Fibroblast of upper back skin (primary cell): ENCODE measurements at regions not wholly inside any gene's neighbourhood (a gene's known extent, or its start where the extent isn't known, plus 50 kb on each side); places are given as distances from the start of the nearest gene placed in this dataset.

ENCODE experiments used
- DNase-seq: peaks from one replicate; pipeline ENCODE4 v3.0.0-alpha.2; 2013

DNA sequence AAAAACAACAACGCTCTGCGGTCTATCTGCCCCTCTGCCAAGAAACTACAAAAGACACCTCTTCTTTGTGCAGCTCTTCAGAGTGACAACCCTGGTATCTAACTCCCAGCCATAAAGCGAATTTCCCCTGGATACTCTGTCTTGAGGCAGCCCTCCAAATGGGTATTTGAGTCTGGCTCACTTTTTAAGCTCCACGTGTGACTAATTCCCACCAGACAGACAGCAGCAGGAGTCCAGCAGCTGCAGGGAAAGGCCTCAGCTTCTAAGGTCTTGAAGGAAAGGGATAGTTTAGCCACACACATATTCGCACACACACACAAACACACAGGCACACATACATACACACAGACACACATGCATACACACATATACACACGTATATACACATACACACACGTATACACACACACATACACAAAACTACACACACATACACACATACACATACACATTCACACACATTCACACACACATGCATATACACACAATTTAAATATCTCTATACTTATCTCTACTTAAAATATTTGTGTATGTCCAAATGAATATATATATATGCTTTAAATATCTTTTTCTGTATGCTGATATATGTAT is 188.8 kb downstream of the TSHZ3 start:
- peak; percentile 72 for DNase-seq

DNA sequence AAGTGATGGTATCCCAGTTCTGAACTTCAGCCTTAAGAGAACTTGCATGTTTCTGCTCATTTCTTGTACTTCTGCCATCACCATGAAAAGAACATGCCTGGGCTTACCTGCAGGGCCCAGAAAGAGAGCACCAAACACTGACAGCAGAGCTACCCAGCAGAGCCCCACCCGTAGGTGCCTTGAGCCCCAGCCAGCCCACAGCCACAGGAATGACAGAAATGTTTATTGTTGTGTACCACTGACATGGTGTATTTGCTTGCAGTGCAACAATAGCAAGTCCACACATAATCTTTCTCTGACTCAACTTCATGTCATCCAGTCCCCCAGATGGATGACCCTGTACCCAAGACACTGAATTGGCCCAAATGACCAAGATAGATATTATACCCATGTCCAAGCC is 195.2 kb downstream of the TSHZ3 start:
- no peak for DNase-seq

DNA sequence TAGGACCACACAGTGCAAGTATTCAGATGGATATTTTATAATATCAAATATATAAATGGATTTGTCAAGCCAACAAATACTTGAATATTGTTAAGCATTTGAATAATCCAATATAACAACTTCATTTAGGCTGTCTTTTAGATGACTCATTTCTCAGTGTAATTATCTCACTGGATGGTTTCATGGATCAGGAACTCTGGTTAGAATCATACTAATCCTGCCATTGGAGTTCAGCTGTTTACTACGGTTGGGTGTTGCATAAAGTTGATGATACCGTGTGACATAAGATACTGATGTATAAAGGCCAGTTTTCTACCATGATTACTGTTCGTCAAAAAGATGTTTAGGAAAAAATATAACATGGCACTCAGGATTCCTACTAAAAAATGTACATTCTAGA is 196.3 kb downstream of the TSHZ3 start:
- no peak for DNase-seq

DNA sequence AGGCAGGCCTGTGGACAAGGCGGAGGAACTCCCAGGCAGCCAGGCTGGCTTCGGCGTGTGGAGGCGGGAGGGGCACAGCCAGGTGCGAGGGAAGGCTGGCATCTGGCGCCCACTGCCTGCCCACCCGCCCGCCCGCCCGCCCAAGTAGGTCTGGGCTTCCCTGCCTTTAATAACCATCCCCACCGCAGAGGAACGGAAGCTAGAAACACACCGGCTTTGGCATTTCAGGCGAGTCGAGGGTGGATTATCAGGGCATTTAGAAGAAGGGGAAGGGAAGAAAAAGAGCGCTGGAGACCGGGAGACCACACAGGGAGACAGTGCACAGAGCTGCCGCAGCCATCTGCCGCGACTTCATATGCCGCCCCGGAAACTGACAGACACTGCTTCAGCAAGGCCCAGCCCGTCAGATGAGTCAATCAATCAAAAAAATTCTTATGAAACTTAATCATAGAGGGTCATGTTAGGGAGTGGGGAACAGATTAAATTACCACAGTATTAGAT is 199.7 kb downstream of the TSHZ3 start:
- peak; percentile 77 for DNase-seq

DNA sequence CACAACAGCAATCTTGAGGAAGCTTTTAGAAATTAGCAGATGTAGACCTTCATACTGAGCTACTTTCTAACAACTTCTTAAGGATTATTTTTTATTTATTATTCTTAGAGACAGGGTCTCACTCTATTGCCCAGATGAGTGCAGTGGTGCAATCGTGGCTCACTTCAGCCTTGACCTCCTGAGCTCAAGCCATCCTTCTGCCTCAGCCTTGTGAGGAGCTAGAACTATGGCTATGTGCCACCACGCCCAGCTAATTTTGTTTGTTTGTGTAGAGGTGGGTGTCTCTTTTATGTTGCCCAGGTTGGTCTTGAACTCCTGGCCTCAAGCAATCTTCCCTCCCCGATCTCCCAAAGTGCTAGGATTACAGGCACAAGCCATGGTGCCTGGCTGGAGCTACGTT is 200.6 kb downstream of the TSHZ3 start:
- DNase-seq: no peak

DNA sequence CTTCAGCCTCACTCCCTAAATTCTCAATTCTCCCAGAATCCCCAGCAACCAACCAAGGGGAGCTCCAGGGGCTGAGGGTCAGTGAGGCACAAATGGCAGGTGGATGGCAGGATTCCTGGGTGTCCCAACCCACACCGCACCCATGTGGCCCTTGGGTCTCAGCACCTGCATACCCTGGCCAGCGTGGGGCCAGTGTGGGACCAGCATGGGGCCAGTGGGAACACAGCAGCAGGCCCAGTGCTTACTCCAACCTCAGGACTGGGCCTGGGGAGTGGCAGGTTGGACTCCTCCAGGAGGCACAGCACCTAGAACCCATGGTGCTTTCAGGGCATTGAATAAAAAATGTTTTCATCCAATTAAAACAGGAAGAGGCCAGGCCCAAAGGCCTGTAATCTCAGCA is 202.0 kb downstream of the TSHZ3 start:
- DNase-seq: no peak

DNA sequence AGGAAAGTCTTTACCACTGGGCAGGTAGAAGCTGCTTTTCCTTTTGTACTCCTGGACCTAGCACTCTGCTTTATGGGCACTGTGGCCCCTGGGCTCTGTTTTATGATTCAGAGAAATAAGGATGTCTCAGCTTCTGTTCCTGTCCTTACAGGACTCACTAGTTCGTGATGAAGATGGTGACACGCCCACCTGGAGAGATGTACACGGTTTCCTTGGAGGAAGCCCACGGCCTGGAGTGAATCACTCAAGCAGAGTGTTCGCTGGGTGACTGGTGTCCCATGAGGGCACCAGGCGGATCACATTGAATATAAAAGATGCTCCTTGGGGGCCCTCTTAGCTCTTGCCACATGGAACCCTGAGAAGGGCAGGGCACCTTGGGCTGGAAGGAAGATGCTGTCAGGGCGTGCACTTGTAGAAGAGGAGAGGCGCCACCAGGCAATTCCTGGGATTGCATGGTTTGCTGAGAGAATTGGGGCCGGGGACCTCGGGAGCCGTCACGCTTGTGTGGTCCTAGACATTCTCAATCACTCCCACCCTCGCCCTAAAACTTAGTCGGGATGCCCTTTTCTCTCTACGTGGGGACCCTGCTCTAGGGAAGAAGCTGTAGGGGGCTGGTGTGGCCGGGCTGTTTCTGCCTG is 202.6 kb downstream of the TSHZ3 start:
- no peak for DNase-seq

DNA sequence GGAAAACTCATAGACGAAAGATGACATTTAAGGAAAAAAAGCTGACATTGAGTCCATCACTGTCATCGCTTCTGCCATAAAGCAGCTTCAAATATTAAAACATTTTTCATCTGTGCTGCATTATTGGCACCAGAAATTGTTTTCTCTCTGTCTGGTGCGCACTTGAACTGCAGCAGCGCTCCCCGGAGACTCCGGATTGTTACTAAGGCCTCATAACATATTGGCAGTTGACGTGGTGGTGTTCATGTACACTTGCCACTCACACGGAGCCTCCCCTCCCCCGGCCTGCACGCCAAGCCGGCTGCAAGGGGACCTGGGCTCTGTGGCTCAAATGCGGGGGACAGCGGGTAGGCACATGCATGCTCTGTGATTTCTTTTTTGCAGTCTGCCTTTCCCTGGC is 203.2 kb downstream of the TSHZ3 start:
- peak; percentile 46 for DNase-seq

DNA sequence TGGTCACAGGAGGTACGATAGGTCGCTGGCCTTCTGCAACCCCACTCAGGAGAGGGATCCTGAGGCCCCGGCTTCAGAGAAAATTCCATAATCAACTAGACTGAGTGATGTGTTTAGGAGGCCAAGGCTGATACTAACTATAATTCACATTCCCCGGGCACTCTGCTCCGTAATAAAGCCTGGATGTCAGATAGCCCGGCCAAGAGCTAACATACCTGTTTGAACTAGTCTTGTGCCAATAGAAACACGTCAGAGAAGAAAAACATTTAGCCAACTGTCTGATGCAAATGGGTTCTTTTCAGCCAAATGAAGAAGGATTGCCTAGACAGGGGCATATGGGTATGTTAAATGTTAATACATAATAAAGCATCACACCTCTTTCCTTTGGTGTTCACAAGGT is 204.2 kb downstream of the TSHZ3 start:
- DNase-seq: no peak

DNA sequence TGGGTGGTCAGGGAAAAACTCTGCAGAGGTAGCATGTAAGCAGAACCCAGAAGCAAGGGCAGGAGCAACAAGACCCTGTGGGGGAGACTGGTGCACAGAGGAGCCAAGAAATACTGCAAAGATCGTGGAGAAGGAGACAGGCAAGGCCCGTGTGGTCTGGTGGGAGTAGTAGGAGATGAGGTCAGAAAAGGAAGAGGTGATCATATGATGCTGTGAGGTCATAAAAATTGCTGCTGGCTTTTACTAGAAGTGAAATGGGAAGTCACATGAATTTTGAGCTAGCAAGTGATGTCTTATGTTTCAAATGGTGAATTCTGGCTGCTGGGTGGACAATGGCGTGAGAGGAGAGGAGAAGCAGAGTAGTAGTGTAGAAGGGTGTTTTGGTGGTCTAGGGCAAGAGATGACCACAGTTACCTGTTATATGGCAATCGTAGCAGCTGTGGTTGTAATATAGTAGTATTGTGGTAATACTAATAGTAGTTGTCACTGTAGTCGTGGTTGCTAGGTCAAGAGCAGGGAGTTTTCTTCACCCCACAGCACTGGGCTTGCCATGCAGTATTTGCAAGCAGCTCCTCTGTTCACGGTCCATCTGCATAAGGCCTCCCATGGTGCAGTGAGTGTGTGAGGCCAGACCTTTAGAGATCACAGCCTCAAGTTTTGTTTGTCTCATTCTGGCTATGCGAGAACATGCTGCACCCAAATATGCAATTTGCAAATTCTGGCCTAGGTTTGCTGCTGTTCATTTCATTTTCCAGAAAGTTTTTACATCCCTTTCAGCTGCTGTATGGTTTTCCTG is 205.0 kb downstream of the TSHZ3 start:
- no peak for DNase-seq

DNA sequence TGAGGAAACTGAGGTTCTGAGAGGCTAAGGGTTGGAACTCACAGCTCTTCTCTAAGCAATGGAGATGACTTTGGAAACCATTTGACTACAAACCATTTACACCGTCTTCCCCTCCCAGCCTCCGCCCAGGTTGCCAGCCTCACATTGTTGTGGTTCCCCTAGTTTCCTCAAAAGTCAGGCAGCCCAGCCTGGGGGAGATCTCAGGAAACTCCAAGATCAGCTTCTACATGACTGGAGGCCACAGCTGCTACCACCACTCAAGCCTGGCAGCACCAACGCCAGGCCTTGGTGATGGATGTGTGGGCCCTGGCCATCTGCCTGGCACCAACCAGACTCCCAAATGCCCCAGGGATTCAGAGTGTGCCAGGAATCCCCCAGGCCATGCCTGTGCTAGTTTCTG is 207.9 kb downstream of the TSHZ3 start:
- no peak for DNase-seq

DNA sequence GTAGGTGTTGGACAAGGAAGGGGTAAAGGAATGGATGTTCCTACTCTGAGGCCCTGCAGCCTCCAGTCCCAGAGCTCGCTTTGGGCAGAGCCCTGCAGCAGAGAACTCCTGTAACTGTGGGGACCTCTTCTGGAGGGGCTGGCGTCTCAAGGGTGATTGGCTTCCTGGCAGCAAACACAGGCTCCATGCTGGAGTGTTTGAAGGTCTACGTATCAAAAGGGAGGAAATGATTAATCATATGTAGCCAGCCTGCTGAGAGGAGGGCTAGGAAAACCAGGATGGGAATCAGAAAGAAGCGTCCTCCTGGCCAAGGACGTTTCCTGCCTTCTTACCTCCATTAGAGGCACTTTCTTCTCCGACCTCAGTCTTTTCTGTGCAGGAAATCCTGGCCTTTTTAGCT is 208.5 kb downstream of the TSHZ3 start:
- peak; percentile 87 for DNase-seq

DNA sequence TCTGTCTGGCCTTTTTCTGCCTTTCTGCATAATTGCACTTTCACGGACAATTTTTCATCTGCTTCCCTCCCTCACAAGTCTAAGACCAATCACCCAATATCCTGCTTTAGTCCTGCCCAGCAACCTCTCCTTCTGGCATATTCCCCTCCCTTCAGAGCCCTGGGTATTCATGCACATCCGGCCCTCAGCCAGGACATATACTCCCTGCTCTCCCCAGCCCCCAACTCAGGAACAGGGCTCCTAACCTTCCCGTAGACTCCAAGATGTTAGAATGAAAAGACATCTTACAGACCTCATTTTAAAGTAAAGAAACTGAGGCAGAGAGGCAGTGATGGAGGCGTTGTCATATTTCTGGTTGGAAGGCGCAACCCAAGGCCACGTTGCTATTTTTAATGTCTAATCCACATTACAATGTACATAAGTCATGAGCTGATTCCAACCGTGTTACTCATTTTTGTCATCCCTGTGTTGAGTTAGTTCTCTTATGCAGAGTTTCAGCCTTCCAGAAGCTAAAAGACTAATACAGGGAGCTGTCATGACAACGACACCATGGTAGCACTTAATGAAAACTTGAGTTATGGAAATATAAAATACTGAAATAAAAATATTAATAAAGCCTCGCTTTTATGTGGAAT is 209.2 kb downstream of the TSHZ3 start:
- DNase-seq: peak; percentile 91

DNA sequence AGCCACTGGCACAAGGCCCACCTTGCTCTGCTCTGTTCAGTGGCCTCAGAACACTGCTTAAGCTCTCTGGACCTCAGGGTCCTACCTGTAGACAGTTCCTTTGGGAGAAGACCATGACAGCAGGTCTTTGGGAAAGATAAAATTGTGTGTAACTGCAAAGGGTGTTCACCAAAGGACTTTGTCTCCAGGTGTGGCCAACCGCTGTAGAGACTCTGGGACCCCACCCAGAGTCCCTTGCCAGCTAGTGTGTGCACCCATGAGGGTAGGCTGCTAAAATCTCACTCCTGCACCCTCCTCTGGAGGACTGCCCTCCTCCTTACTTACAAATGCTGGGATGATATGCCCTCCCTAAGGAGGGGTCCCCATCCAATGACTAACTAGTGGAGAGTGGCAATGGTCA is 211.2 kb downstream of the TSHZ3 start:
- no peak for DNase-seq

DNA sequence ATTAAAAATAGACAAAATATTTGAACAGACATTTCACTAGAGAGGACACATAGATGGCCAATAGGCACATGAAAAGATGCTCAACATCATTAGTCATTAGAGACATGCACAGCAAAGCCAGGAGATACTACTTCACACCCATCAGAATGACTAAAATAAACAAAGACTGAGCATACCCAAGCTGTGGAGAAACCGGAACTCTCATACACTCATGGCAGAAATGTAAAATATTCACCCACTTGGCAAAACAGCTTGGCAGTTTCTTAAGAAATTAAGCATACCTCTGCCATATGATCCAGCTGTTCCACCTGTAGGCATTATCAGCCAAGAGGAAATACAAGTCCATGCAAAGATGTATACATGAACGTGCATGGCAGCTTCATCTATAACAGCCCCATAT is 213.4 kb downstream of the TSHZ3 start:
- DNase-seq: no peak

DNA sequence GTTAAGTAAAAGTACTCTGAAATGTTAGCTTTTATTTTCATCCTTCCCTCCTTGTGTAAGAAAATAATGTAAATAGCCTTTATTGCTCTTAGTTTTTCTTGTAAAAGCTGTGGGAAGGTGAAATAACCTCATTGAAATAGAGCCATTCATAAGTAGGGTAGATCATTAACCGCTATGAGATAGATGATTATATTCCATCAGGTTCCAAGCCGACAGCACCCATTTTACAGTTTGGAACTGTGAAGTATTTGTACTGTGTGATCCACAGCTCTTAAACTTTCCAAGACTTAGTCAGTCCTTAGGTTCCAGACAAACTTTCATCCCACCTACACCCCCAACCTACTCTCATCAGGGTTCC is 216.5 kb downstream of the TSHZ3 start:
- no peak for DNase-seq

DNA sequence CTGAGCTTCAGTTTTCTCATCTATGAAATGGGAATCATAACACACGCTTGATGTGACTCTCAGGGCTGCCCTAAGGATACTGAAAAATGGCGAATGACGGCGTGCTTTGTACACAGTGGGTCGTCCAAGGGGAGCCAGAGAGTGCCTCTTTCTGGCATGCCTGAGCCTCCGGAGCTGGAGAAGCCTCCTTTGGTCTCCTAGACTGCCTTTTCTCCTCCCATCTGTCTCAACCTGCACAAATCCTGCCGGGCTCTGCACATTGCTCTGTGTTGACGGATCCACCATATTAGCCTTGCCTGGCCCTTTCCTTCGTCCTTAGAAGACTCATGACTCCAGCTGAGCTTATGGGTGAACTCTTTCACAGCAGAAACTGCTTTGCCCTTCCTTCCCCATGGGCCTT is 220.9 kb downstream of the TSHZ3 start:
- DNase-seq: no peak

DNA sequence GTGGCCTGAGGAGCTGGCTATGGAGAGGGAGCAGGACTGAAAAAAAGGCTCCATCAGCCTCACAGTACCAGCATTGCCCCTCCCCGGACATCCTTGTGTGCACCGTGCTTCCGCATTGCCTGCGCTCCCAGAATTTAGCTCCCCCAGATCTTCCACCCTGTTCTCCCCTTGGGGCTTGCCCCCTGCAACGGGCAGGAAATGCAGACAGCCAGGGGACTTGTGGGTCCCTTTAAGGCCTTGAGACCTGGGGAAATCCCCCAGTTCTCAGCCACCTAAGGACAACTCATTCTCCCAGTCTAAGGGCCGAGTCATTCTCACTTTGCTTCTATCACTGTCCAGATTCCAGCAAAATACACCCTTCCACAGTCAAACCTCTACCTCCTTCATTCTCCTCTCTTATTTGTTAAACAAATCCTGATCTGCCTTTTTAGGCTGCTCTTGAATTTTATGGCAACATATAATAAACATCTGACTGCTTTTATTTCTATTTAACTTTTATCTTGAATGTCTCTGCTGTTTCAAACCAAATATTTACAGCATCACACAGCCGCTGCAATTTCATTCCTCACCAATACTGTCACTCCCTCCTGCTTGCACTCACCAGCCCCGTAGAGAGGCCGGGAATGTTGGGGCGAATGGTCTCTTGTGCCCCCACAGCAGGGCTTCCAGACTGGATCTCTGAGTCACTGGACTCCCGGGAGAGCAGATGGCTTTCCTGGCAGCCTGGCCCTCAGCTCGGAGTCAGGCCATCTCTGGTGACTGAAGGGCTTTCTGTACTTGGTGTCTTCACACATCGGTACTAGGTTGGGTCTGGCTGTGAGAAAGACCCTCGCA is 221.9 kb downstream of the TSHZ3 start:
- peak; percentile 97 for DNase-seq

DNA sequence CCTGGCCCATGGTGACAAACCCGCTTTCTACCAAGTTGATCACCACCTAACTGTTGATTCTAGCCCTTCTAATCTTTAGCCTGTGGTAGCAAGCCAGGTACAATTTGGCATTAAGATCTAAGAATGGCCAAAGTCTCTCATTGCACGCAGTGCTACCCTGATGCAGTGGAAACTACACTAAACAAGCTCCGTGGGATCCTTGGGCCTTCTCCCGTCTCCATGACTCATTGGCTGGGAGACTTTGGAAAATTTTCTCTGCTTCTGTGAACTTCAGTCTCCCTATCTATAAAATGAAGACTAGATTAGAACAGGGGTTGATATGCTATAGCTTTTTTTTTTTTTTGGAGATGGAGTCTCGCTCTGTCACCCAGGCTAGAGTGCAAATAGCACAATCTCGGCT is 223.0 kb downstream of the TSHZ3 start:
- no peak for DNase-seq

DNA sequence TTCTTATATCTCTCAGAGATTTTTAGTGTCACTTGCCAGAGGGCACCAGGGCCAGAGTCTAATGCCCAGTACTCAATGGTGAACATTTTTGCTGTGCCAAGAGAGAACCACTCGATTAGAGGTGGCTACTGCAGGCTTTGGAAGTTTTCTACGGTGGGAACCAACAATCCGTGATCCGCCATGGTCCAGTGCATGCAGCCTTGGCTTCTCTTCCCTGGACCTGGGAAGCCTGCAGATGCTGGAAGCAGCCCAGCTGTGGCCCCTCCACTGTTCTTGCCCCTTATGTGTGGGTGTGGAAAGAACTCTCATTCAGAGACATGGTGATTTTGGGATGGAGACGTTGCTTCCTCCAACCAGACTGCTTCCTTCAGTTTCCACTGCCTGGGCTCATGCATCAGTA is 224.2 kb downstream of the TSHZ3 start:
- no peak for DNase-seq

DNA sequence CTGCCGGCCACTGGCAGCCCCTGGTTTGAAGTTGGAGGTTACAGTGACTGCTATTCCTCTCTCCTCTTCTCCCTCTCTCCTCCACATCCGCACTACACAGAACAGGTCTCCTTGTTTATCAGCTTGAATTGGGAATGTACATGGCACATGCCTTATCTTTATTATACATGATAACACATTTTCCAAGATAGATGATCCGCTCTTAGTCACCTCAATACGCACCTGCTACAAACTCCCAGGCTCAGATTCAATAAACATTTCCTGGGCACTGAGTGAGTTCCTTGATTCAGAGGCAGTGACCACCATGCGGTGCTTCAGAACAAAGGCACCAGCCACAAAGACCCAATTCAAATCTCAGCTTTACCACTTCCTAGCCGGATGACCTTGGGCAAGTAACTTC is 227.7 kb downstream of the TSHZ3 start:
- DNase-seq: no peak

DNA sequence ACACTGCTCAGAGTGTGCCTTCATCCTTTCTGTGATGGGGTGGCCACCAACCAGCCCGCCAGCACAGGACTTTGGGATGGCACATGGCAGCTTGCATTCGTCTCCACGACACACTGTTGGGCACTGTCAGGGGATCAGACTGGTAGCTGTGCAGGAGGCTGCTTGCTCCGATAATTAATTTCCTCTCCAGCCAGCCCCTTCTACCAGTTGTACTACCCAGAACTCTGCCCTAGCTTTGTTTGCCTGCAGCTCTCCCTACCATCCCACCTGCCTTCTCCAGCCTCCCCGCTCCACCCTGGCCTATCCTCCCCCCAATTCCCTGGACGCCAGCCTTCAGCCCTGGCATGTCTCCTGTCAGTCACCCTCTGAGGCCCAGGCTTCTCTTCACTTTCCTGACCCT is 228.3 kb downstream of the TSHZ3 start:
- DNase-seq: no peak
